H1 (cell line): ENCODE measurements at regions not wholly inside any gene's neighbourhood (a gene's known extent, or its start where the extent isn't known, plus 50 kb on each side); places are given as distances from the start of the nearest gene placed in this dataset.

ENCODE experiments used
- CTCF ChIA-PET: fragments of 300-600 bp; sonication (Branson Sonifier 250); formaldehyde crosslinking; loops from one replicate; lab custom pipeline; 2021; ENCODE audit not compliant: partially characterized antibody; lab: Charles Lee
- POLR2A ChIA-PET: fragments of 300-600 bp; sonication (Branson Sonifier 250); formaldehyde crosslinking; loops from one replicate; lab custom pipeline; 2021; ENCODE audit warnings: inconsistent platforms; ENCODE audit not compliant: partially characterized antibody; lab: Charles Lee
- DNase-seq, 2 experiments: peaks; one replicate each; pipeline versions ENCODE4 v3.0.0 to v3.0.0-alpha.2; 2010 to 2022; ENCODE audit warnings: low spot score in 2 of 2, low read depth in 1 of 2, mixed read lengths in 1 of 2
- FAIRE-seq: peaks from 2 replicates; lab custom pipeline; 2011; peaks lifted over from hg19 to GRCh38; lab: Jason Lieb, UNC
- H2AFZ ChIP-seq: 2 replicates; pipeline ENCODE4 v1.8.1; 2012; ENCODE audit warnings: low read length, inconsistent platforms
- H2AK5ac ChIP-seq: 2 replicates; pipeline ENCODE4 v1.6.1; 2013; ENCODE audit warnings: low read depth, low read length
- H2BK120ac ChIP-seq: replicated peaks from 2 replicates; pipeline ENCODE3; 2013; ENCODE audit warnings: low read depth, low read length, inconsistent platforms
- H2BK12ac ChIP-seq: 2 replicates; pipeline ENCODE4 v1.6.1; 2013; ENCODE audit warnings: low read depth, low read length
- H2BK15ac ChIP-seq: 2 replicates; pipeline ENCODE4 v1.6.1; 2013; ENCODE audit warnings: low read length
- H2BK20ac ChIP-seq: 2 replicates; pipeline ENCODE4 v1.6.1; 2013; ENCODE audit warnings: low read length
- H2BK5ac ChIP-seq: 2 replicates; pipeline ENCODE4 v1.6.1; 2013; ENCODE audit warnings: low read depth, low read length
- H3K14ac ChIP-seq: 2 replicates; pipeline ENCODE4 v1.6.1; 2013; ENCODE audit warnings: inconsistent platforms; ENCODE audit not compliant: insufficient read length
- H3K18ac ChIP-seq: 2 replicates; pipeline ENCODE4 v1.6.1; 2013; ENCODE audit warnings: low read length; ENCODE audit errors: extremely low read depth
- H3K23ac ChIP-seq: 2 replicates; pipeline ENCODE4 v1.6.1; 2013; ENCODE audit warnings: inconsistent platforms; ENCODE audit not compliant: insufficient read length
- H3K23me2 ChIP-seq: 2 replicates; pipeline ENCODE4 v1.6.1; 2013; ENCODE audit warnings: low read depth, low read length
- H3K27ac ChIP-seq: 2 replicates; pipeline ENCODE4 v1.6.1; 2011; ENCODE audit warnings: low read depth, low read length, inconsistent platforms
- H3K27me3 ChIP-seq, 4 experiments: replicated peaks in 1 of 4; 1 replicate in 1 of 4; 2 replicates in 3 of 4; pipeline versions ENCODE4 v1.6.1 to v1.8.1; 2011 to 2013; ENCODE audit warnings: low read length in 3 of 4, mild to moderate bottlenecking in 3 of 4, inconsistent platforms in 2 of 4, mixed read lengths in 2 of 4, moderate library complexity in 1 of 4; ENCODE audit not compliant: control insufficient read depth in 3 of 4, insufficient read depth in 3 of 4; ENCODE audit errors: extremely low read depth in 1 of 4
- H3K36me3 ChIP-seq, 4 experiments: 2 replicates each; pipeline versions ENCODE4 v1.6.1 to v1.8.1; 2011 to 2013; ENCODE audit warnings: mild to moderate bottlenecking in 4 of 4, low read length in 3 of 4, moderate library complexity in 2 of 4, control low read depth in 1 of 4, inconsistent platforms in 1 of 4; ENCODE audit not compliant: insufficient read depth in 4 of 4, control insufficient read depth in 2 of 4
- H3K4ac ChIP-seq: replicated peaks from 2 replicates; pipeline ENCODE3; 2013; ENCODE audit warnings: low read length, low read depth, mixed read lengths, inconsistent platforms; ENCODE audit not compliant: insufficient read length
- H3K4me1 ChIP-seq, 4 experiments: replicated peaks in 1 of 4; 1 replicate in 1 of 4; 2 replicates in 3 of 4; pipeline versions ENCODE4 v1.6.1 to v1.8.1; 2011 to 2013; ENCODE audit warnings: low read length in 3 of 4, inconsistent platforms in 2 of 4, mixed read lengths in 1 of 4; ENCODE audit not compliant: insufficient read depth in 4 of 4, control insufficient read depth in 3 of 4
- H3K4me2 ChIP-seq, 2 experiments: 2 replicates each; pipeline versions ENCODE4 v1.6.1 to v1.8.1; 2011 to 2013; ENCODE audit warnings: low read depth in 2 of 2, low read length in 2 of 2, control low read depth in 1 of 2, inconsistent platforms in 1 of 2, mild to moderate bottlenecking in 1 of 2; ENCODE audit not compliant: insufficient read depth in 1 of 2
- H3K4me3 ChIP-seq, 4 experiments: fragments of 200-600, 300-600 bp in 1 of 4; sonication (generic), shearing (Covaris generic), sonication (Bioruptor Twin) in 1 of 4; 2 replicates each; pipeline versions ENCODE4 v1.5.1 to v1.8.1; 2011 to 2016; ENCODE audit warnings: low read length in 4 of 4, low read depth in 3 of 4, control low read depth in 2 of 4, inconsistent platforms in 2 of 4, mild to moderate bottlenecking in 2 of 4, mixed read lengths in 1 of 4, moderate library complexity in 1 of 4; ENCODE audit not compliant: insufficient read depth in 2 of 4; ENCODE audit errors: extremely low read depth in 1 of 4
- H3K56ac ChIP-seq: replicated peaks from 2 replicates; pipeline ENCODE3; 2013; ENCODE audit warnings: low read depth, mild to moderate bottlenecking, mixed read lengths, low read length, inconsistent platforms; ENCODE audit not compliant: insufficient read length
- H3K79me1 ChIP-seq: 2 replicates; pipeline ENCODE4 v1.6.1; 2013; ENCODE audit warnings: low read depth, low read length, control low read depth
- H3K79me2 ChIP-seq, 2 experiments: 2 replicates each; pipeline versions ENCODE4 v1.6.1 to v1.8.1; 2012 to 2013; ENCODE audit warnings: low read length in 2 of 2, mild to moderate bottlenecking in 2 of 2, inconsistent platforms in 1 of 2; ENCODE audit not compliant: insufficient read depth in 2 of 2, control insufficient read depth in 1 of 2
- H3K9ac ChIP-seq, 4 experiments: replicated peaks in 1 of 4; 1 replicate in 1 of 4; 2 replicates in 3 of 4; pipeline versions ENCODE4 v1.6.1 to v1.8.1; 2011 to 2013; ENCODE audit warnings: low read depth in 3 of 4, low read length in 3 of 4, control low read depth in 2 of 4, mild to moderate bottlenecking in 2 of 4, moderate library complexity in 2 of 4, inconsistent platforms in 1 of 4; ENCODE audit errors: extremely low read depth in 1 of 4
- H3K9me3 ChIP-seq, 2 experiments: 2 replicates each; pipeline versions ENCODE4 v1.6.1 to v1.8.1; 2012 to 2013; ENCODE audit warnings: mild to moderate bottlenecking in 2 of 2, moderate library complexity in 2 of 2, control low read depth in 1 of 2, inconsistent platforms in 1 of 2, low read depth in 1 of 2, low read length in 1 of 2, mixed read lengths in 1 of 2; ENCODE audit not compliant: insufficient read depth in 2 of 2
- H4K20me1 ChIP-seq, 2 experiments: replicated peaks in 1 of 2; 2 replicates each; pipeline versions ENCODE3 to v1.8.1; 2011 to 2013; ENCODE audit warnings: inconsistent platforms in 2 of 2, low read length in 2 of 2, mild to moderate bottlenecking in 1 of 2; ENCODE audit not compliant: insufficient read depth in 2 of 2, control insufficient read depth in 1 of 2
- H4K5ac ChIP-seq: 2 replicates; pipeline ENCODE4 v1.6.1; 2013; ENCODE audit warnings: low read length, low read depth, mixed read lengths, inconsistent platforms; ENCODE audit not compliant: insufficient read length
- H4K8ac ChIP-seq: 2 replicates; pipeline ENCODE4 v1.8.0; 2013; ENCODE audit warnings: mild to moderate bottlenecking, moderate library complexity, low read length, inconsistent platforms; ENCODE audit not compliant: insufficient read depth; ENCODE audit errors: extremely low read depth
- H4K91ac ChIP-seq: replicated peaks from 2 replicates; pipeline ENCODE3; 2013; ENCODE audit warnings: low read length, mixed read lengths, inconsistent platforms; ENCODE audit not compliant: insufficient read length
- BCL11A ChIP-seq, 2 experiments: IDR thresholded peaks; one replicate each; pipeline ENCODE4 v1.6.1; 2011; ENCODE audit warnings: low read depth in 2 of 2, low read length in 2 of 2, mild to moderate bottlenecking in 2 of 2
- CBX8 ChIP-seq: fragments of 300-800, 300-1000 bp; sonication (generic); IDR thresholded peaks from 2 replicates; pipeline ENCODE4 v1.7.1; 2016; ENCODE audit warnings: low read depth, low read length, borderline replicate concordance
- CHD2 ChIP-seq: IDR thresholded peaks from 2 replicates; pipeline ENCODE4 v1.6.1; 2012; ENCODE audit warnings: low read length, improper control_type of control experiment
- CTCF ChIP-seq, 3 experiments: IDR thresholded peaks; 1 replicate in 2 of 3; 2 replicates in 1 of 3; pipeline versions ENCODE4 v1.5.1 to v1.6.1; 2011; ENCODE audit warnings: low read length in 3 of 3, mild to moderate bottlenecking in 3 of 3, inconsistent platforms in 2 of 3, low read depth in 1 of 3, moderate library complexity in 1 of 3; ENCODE audit not compliant: insufficient read depth in 1 of 3; ENCODE audit errors: control extremely low read depth in 1 of 3
- FOSL1 ChIP-seq: IDR thresholded peaks from 2 replicates; pipeline ENCODE4 v1.6.1; 2011; ENCODE audit warnings: mild to moderate bottlenecking, low read depth, low read length, moderate library complexity; ENCODE audit not compliant: insufficient read depth
- HDAC2 ChIP-seq, 2 experiments: fragments of 300-600 bp in 1 of 2; sonication (generic) in 1 of 2; IDR thresholded peaks; 2 replicates each; pipeline ENCODE4 v1.6.1; 2011 to 2012; ENCODE audit warnings: low read depth in 2 of 2, low read length in 2 of 2, mild to moderate bottlenecking in 2 of 2, moderate library complexity in 2 of 2, borderline replicate concordance in 1 of 2, inconsistent platforms in 1 of 2
- HDAC6 ChIP-seq: IDR thresholded peaks from one replicate; pipeline ENCODE4 v1.7.1; 2012; ENCODE audit warnings: low read depth, mild to moderate bottlenecking, inconsistent platforms, low read length, moderate library complexity
- POLR2A ChIP-seq, 2 experiments: IDR thresholded peaks; 1 replicate in 1 of 2; 2 replicates in 1 of 2; pipeline ENCODE4 v1.6.1; 2011; ENCODE audit warnings: low read depth in 2 of 2, low read length in 2 of 2, mild to moderate bottlenecking in 2 of 2; ENCODE audit errors: control extremely low read depth in 1 of 2
- SRF ChIP-seq: IDR thresholded peaks from 2 replicates; pipeline ENCODE4 v1.6.1; 2011; ENCODE audit warnings: mild to moderate bottlenecking, low read depth, low read length, moderate library complexity
- TAF7 ChIP-seq: optimal IDR thresholded peaks from 2 replicates; pipeline ENCODE3; 2011; ENCODE audit warnings: low read depth, mild to moderate bottlenecking, inconsistent platforms, low read length, moderate library complexity, borderline replicate concordance
- TEAD4 ChIP-seq: IDR thresholded peaks from 2 replicates; pipeline ENCODE4 v1.6.1; 2012; ENCODE audit warnings: low read depth, low read length, inconsistent platforms, mixed read lengths
- USF2 ChIP-seq: IDR thresholded peaks from 2 replicates; pipeline ENCODE4 v1.6.1; 2011; ENCODE audit warnings: low read length, improper control_type of control experiment

GRCh38 chr1:87421809-87422208 lies 93.1 kb downstream of the LMO4 start:
- Histone ChIP-seq H2BK12ac (no peak overlapping the region), H2AK5ac (no peak overlapping the region), H2AFZ (no peak overlapping the region), H3K23ac (no peak overlapping the region), H3K9me3 (0 out of 4 replicates have a peak, but pooled peaks cover 0 to 3% of the 10 kb centered on the region in 2 experiments), H2BK5ac (no peak overlapping the region), H2BK15ac (no peak overlapping the region), H3K4me3 (no peak overlapping the region), H4K8ac (no peak overlapping the region), H3K4ac (no peak overlapping the region), H3K18ac (no peak overlapping the region), H3K79me2 (no peaks in the 10 kb centered on the region), H3K9ac (no peak overlapping the region), H3K79me1 (no peaks in the 10 kb centered on the region), H3K4me1 (peaks cover 0 to 2% (median under 1%) of the 10 kb centered on the region in 4 experiments; a peak in 2 of 7 replicates), H3K36me3 (no peaks in the 10 kb centered on the region), H3K27ac (no peak overlapping the region), H4K5ac (no peak overlapping the region), H3K56ac (no peak overlapping the region), H4K91ac (no peak overlapping the region), H3K14ac (no peak overlapping the region), H2BK20ac (no peak overlapping the region), H3K4me2 (no peak overlapping the region), H4K20me1 (no peaks in the 10 kb centered on the region), H3K27me3 (no peaks in the 10 kb centered on the region), H3K23me2 (no peaks in the 10 kb centered on the region; the same call in 1 of the 2 replicates), H2BK120ac (no peak overlapping the region)
- FAIRE-seq = no peak
- POLR2A ChIA-PET = no interaction called here
- CTCF ChIA-PET = no interaction called here
- no peak for DNase-seq
- TF ChIP-seq POLR2A (IDR thresholded peaks at IDR 0.05; ENCODE audit: control extremely low read depth in 1 of 2, low read depth in 2 of 2, low read length in 2 of 2) = no peak
- TF ChIP-seq FOSL1 = no peak
- TF ChIP-seq TEAD4 = no peak
- no peak for TF ChIP-seq BCL11A (IDR thresholded peaks at IDR 0.05; ENCODE audit: low read depth in 2 of 2, low read length in 2 of 2)
- no peak for TF ChIP-seq TAF7
- TF ChIP-seq USF2 = no peak
- no peak for TF ChIP-seq HDAC6
- no peak for TF ChIP-seq CBX8
- no peak for TF ChIP-seq SRF
- TF ChIP-seq HDAC2 (IDR thresholded peaks at IDR 0.05; ENCODE audit: borderline replicate concordance in 1 of 2, low read depth in 2 of 2, low read length in 2 of 2) = no peak
- TF ChIP-seq CTCF (IDR thresholded peaks at IDR 0.05; ENCODE audit: control extremely low read depth in 1 of 3, insufficient read depth in 1 of 3, low read depth in 1 of 3, low read length in 3 of 3) = no peak
- TF ChIP-seq CHD2 = no peak
